ENCODE measurements at regions not wholly inside any gene's neighbourhood (a gene's known extent, or its start where the extent isn't known, plus 50 kb on each side); places are given as distances from the start of the nearest gene placed in this dataset.

DNA sequence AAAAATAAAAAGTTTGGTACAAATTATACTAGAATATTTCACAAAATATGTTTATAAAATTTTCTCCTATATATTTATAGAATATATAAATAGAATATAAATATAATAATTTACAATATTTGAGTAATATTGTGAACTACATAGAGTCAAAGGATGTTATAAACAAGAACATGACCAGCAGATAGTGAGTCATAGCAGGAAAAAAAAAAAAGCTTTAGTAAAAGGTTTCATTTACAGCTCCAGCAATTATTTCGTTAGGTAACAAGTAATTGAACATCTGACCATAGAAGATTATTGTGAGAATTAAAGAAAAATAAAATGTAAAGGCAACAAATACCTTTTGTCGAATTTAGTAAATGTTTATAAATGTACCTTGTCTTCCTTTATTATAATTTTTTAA is 864.1 kb downstream of the PCDH17 start:
- TF ChIP-seq CTCF (conservative IDR thresholded peaks at IDR 0.05 in 1 of 2, IDR thresholded peaks at IDR 0.05 in 1 of 2; ENCODE audit: extremely low read depth in 1 of 2, insufficient read depth in 1 of 2, low read depth in 1 of 2, low read length in 2 of 2) (no peak), EZH2 (IDR thresholded peaks at IDR 0.05; ENCODE audit: borderline replicate concordance, low read length) (no peak)

All from mammary epithelial cell (primary cell).